GM19351 (cell line): ENCODE measurements at regions not wholly inside any gene's neighbourhood (a gene's known extent, or its start where the extent isn't known, plus 50 kb on each side); places are given as distances from the start of the nearest gene placed in this dataset.
"Not testable (repeated sequence)": the region's sequence is repeated elsewhere in the genome, so short reads cannot be mapped to it uniquely, and the experiment has no call there.

Source experiments
- ATAC-seq: cut with Tn5 transposase; IDR thresholded peaks from one replicate; pipeline ENCODE4 v1.9.1; 2021; ENCODE audit warnings: mild to moderate bottlenecking, moderate library complexity; ENCODE audit not compliant: unreplicated experiment

GRCh38 chrX:74181976-74182375 lies 122.0 kb upstream of the ZCCHC13 start:
- ATAC-seq = not testable (repeated sequence)

- ATAC-seq = no peak
Observed at GRCh38 chrX:74180716-74181115, 123.3 kb upstream of the ZCCHC13 start.

- ATAC-seq = no peak
Observed at GRCh38 chrX:74179990-74180389, 124.0 kb upstream of the ZCCHC13 start.

- no peak for ATAC-seq
Observed at GRCh38 chrX:74179499-74179898, 124.5 kb upstream of the ZCCHC13 start.

- ATAC-seq = no peak
Observed at GRCh38 chrX:74179071-74179470, 124.9 kb upstream of the ZCCHC13 start.

- no peak for ATAC-seq
Observed at GRCh38 chrX:74178536-74178935, 125.4 kb upstream of the ZCCHC13 start.

- ATAC-seq = no peak
Observed at GRCh38 chrX:74171465-74171864, 132.5 kb upstream of the ZCCHC13 start.

- ATAC-seq = no peak
Observed at GRCh38 chrX:74162199-74162598, 141.8 kb upstream of the ZCCHC13 start.

- ATAC-seq = no peak
Observed at GRCh38 chrX:74160816-74161215, 143.2 kb upstream of the ZCCHC13 start.

GRCh38 chrX:74160358-74160757 lies 143.6 kb upstream of the ZCCHC13 start:
- ATAC-seq = no peak

GRCh38 chrX:74147439-74147838 lies 156.5 kb upstream of the ZCCHC13 start:
- ATAC-seq = no peak

- no peak for ATAC-seq
Observed at GRCh38 chrX:74138943-74139342, 165.0 kb upstream of the ZCCHC13 start.

- peak; percentile 92 for ATAC-seq
Observed at GRCh38 chrX:74133156-74133796, 170.7 kb upstream of the ZCCHC13 start.

GRCh38 chrX:74132280-74132679 lies 171.7 kb upstream of the ZCCHC13 start:
- no peak for ATAC-seq

- no peak for ATAC-seq
Observed at GRCh38 chrX:74119016-74119910, 184.7 kb upstream of the ZCCHC13 start.

GRCh38 chrX:74117962-74118902 lies 185.7 kb upstream of the ZCCHC13 start:
- no peak for ATAC-seq

GRCh38 chrX:74111245-74111644 lies 192.7 kb upstream of the ZCCHC13 start:
- ATAC-seq = no peak

GRCh38 chrX:74107666-74108065 lies 196.3 kb upstream of the ZCCHC13 start:
- no peak for ATAC-seq

GRCh38 chrX:74104356-74105015 lies 199.5 kb upstream of the ZCCHC13 start:
- no peak for ATAC-seq

- ATAC-seq = not testable (repeated sequence)
Observed at GRCh38 chrX:74098407-74098806, 205.6 kb upstream of the ZCCHC13 start.

- no peak for ATAC-seq
Observed at GRCh38 chrX:74090049-74090448, 213.9 kb upstream of the ZCCHC13 start.
